ENCODE measurements at regions not wholly inside any gene's neighbourhood (a gene's known extent, or its start where the extent isn't known, plus 50 kb on each side); places are given as distances from the start of the nearest gene placed in this dataset.

DNA sequence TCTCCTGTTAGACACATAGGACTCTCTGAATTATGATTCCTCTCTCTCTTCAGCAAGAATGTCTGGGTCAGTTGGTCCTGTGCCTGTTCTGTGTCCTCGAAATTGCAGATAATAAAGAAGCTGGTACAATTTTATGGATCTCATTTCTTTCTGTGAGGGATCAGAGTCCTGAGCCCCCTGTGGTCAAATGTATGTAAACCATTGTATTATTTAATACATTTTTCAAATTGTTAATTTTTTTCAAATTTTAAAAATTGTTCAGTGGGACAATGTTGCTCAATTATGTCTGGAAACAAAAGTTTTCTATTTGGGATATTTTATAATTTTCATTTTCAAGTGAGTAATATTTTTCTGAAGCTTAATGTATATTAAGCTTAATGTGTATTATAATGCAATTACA is 513.5 kb downstream of the CCER1 start:
- H3K9me3 ChIP-seq (ENCODE audit: low read length), result no peaks in the 10 kb centered on the region
- H3K4me3 ChIP-seq (ENCODE audit: low read length), result no peak overlapping the region
- no peaks in the 10 kb centered on the region for H3K27me3 ChIP-seq (ENCODE audit: insufficient read depth, low read length)
- no peaks in the 10 kb centered on the region for H3K4me1 ChIP-seq (ENCODE audit: insufficient read depth, low read length)
- no peaks in the 10 kb centered on the region for H3K36me3 ChIP-seq (ENCODE audit: insufficient read depth, low read length)
- no peak overlapping the region for H2AFZ ChIP-seq (ENCODE audit: low read depth, low read length)

DNA sequence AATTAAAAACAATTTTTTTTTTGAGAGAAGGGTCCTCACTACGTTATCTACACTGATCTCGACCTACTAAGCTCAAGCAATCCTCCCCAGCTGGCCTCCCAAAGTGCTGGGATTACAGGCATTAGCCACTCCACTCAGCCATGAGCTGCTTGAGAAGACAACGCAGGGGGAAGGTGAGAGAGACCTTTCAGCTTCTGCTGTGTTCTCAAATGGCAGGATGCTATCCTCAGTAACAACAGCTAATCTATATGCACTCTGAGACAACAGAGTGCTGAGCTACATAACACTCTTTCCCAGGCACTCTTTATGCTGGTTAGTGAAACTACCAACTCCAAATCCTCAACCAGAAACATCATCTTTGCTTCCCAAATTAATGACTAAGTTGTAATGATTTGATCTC is 526.1 kb downstream of the CCER1 start:
- Histone ChIP-seq H3K4me3 (ENCODE audit: low read length) (no peak overlapping the region), H3K36me3 (ENCODE audit: insufficient read depth, low read length) (no peaks in the 10 kb centered on the region), H3K4me1 (ENCODE audit: insufficient read depth, low read length) (peaks cover 2% of the 10 kb centered on the region), H3K27me3 (ENCODE audit: insufficient read depth, low read length) (no peaks in the 10 kb centered on the region), H3K9me3 (ENCODE audit: low read length) (no peaks in the 10 kb centered on the region), H2AFZ (ENCODE audit: low read depth, low read length) (no peak overlapping the region)

DNA sequence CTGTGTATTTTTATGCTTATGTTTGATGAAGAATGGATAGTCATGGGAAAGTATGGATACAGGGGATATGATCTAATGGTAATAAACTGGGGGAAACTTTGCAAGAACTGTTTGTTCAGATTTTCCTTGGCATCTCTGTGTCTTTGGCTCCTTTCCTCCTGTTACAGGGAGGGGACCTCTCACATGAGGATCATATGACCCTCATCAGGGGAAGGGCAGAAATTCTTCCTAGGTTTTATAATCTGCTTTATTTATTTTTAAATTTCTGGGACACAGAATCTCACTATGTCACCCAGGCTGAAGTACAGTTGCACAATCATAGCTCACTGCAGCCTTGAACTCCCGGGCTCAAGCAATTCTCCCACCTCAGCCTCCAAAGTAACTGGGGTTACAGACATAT is 526.5 kb downstream of the CCER1 start:
- H3K9me3 ChIP-seq (ENCODE audit: low read length), result no peaks in the 10 kb centered on the region
- H3K4me1 ChIP-seq (ENCODE audit: insufficient read depth, low read length), result peaks cover 3% of the 10 kb centered on the region
- H3K27me3 ChIP-seq (ENCODE audit: insufficient read depth, low read length), result no peaks in the 10 kb centered on the region
- no peak overlapping the region for H3K4me3 ChIP-seq (ENCODE audit: low read length)
- H3K36me3 ChIP-seq (ENCODE audit: insufficient read depth, low read length), result no peaks in the 10 kb centered on the region
- H2AFZ ChIP-seq (ENCODE audit: low read depth, low read length), result no peak overlapping the region

DNA sequence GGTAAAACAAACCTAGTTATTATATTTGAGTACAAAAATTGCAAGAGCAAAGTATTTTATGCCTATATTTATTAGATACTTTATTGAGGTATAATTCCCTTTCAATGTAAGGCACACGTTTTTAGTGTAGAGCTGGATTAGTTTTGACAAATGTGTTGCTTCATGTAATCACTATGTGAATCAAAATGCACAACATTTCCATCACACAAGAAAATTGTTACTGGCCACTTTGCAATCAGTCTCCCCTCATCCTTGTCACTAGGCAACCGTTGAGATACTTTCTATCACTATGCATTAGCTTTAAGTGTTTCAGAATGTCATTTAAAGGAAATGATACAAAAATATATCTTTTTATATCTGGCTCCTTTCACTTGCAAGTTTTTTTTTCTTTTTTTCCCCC is 531.0 kb downstream of the CCER1 start:
- Histone ChIP-seq H3K9me3 (ENCODE audit: low read length) (no peaks in the 10 kb centered on the region), H3K27me3 (ENCODE audit: insufficient read depth, low read length) (no peaks in the 10 kb centered on the region), H3K4me1 (ENCODE audit: insufficient read depth, low read length) (peaks cover 3% of the 10 kb centered on the region), H2AFZ (ENCODE audit: low read depth, low read length) (no peak overlapping the region), H3K4me3 (ENCODE audit: low read length) (no peak overlapping the region), H3K36me3 (ENCODE audit: insufficient read depth, low read length) (no peaks in the 10 kb centered on the region)

DNA sequence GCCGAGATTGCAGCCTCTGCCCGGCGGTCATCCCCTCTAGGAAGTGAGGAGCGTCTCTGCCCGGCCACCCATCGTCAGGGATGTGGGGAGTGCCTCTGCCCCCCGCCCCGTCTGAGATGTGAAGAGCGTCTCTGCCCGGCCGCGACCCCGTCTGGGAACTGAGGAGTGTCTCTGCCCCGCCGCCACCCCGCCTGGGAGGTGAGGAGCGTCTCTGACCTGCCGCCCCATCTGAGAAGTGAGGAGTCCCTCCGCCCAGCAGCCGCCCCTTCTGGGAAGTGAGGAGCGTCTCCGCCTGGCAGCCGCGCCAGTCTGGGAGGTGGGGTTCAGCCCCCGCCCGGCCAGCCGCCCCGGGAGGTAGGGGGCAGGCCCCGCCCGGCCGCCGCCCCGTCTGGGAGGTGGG is 544.0 kb downstream of the CCER1 start:
- Histone ChIP-seq H3K4me3 (ENCODE audit: low read length) (no peak overlapping the region), H2AFZ (ENCODE audit: low read depth, low read length) (no peak overlapping the region)

DNA sequence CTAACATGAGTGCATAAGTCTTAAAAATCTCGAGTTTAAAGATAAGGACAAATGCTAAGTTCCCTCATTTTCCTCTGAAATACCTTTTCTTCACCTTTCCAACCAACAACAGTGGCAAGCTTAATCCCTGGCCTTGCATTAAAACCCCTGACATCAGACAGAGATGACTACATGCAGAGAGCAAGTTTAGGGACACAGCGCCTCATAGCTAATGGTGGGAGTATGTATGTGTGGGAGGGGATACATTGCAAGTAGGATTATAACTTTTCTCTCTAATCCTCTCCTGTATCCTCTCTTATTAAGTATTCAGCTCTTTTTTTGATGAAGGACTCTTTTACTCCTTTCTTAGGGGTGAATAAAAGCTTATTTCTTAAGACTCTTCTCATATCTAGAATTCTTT is 547.1 kb downstream of the CCER1 start:
- no peaks in the 10 kb centered on the region for H3K9me3 ChIP-seq (ENCODE audit: low read length)
- no peak overlapping the region for H3K4me3 ChIP-seq (ENCODE audit: low read length)
- H2AFZ ChIP-seq (ENCODE audit: low read depth, low read length), result no peak overlapping the region
- H3K36me3 ChIP-seq (ENCODE audit: insufficient read depth, low read length), result no peaks in the 10 kb centered on the region
- H3K4me1 ChIP-seq (ENCODE audit: insufficient read depth, low read length), result no peaks in the 10 kb centered on the region
- H3K27me3 ChIP-seq (ENCODE audit: insufficient read depth, low read length), result no peaks in the 10 kb centered on the region

More for the DNA sequence above, 544.0 kb downstream of the CCER1 start:
- Histone ChIP-seq H3K36me3 (ENCODE audit: insufficient read depth, low read length) (no peaks in the 10 kb centered on the region), H3K27me3 (ENCODE audit: insufficient read depth, low read length) (no peaks in the 10 kb centered on the region), H3K4me1 (ENCODE audit: insufficient read depth, low read length) (no peaks in the 10 kb centered on the region), H3K9me3 (ENCODE audit: low read length) (no peaks in the 10 kb centered on the region)

DNA sequence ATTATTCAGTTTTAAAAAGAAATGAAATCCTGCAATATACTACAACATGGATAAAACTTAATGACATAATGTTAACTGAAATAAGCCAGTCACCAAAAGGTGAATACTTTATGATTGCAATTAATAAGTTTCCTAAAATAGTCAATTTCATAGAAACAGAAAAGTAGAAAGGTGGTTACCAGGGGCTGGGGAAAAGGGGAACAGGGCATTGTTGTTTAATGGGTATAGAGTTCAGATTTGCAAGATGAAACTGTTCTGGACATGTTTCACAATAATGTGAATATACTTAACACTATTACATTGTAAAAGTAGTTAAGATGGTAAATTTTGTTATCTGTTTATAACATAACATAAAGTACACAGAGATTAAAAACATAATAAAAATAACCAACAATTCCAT is 550.9 kb downstream of the CCER1 start:
- Histone ChIP-seq H3K36me3 (ENCODE audit: insufficient read depth, low read length) (no peaks in the 10 kb centered on the region), H3K4me1 (ENCODE audit: insufficient read depth, low read length) (no peaks in the 10 kb centered on the region), H3K4me3 (ENCODE audit: low read length) (no peak overlapping the region), H2AFZ (ENCODE audit: low read depth, low read length) (no peak overlapping the region), H3K9me3 (ENCODE audit: low read length) (no peaks in the 10 kb centered on the region), H3K27me3 (ENCODE audit: insufficient read depth, low read length) (no peaks in the 10 kb centered on the region)

DNA sequence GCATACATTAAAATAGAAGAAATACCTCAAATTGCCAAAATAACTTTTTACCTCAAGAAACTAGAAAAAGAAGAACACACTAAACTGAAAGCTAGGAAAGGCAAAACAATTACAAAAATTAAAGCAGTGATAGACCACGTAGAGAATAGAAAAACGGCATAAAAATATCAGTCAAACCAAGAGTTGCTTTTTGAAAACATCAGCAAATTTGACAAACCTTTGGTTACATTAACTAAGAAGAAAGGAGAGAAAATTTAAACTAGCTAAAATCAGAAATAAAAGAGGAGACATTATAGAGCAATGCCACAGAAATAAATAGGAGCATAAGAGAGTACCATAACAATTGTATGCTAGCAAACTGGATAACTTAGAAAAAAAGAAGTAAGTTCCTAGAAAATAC is 553.8 kb downstream of the CCER1 start:
- H3K4me1 ChIP-seq (ENCODE audit: insufficient read depth, low read length), result peaks cover 9% of the 10 kb centered on the region
- H3K4me3 ChIP-seq (ENCODE audit: low read length), result no peak overlapping the region
- H2AFZ ChIP-seq (ENCODE audit: low read depth, low read length), result no peak overlapping the region
- no peaks in the 10 kb centered on the region for H3K27me3 ChIP-seq (ENCODE audit: insufficient read depth, low read length)
- H3K36me3 ChIP-seq (ENCODE audit: insufficient read depth, low read length), result no peaks in the 10 kb centered on the region
- H3K9me3 ChIP-seq (ENCODE audit: low read length), result no peaks in the 10 kb centered on the region

DNA sequence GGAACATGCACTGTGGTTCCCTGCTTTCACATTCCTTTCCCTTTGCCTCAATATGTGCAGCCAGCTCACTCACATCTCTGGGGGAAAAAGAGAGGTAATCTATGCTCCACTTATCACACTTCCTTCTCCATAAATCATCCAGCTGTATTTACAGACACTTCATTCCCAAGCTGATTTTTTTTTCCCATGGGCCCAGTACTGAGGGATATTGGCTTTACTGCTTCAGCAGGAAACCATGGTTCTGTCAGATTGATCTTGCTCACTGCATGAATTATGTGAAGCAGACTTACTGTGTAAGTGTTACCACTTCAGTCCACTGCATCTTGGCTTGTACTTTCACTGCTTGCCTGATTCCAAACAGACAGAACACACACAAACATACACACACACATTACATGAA is 555.6 kb downstream of the CCER1 start:
- Histone ChIP-seq H3K9me3 (ENCODE audit: low read length) (no peaks in the 10 kb centered on the region), H3K4me3 (ENCODE audit: low read length) (no peak overlapping the region), H3K4me1 (ENCODE audit: insufficient read depth, low read length) (peaks cover 9% of the 10 kb centered on the region), H2AFZ (ENCODE audit: low read depth, low read length) (no peak overlapping the region), H3K27me3 (ENCODE audit: insufficient read depth, low read length) (no peaks in the 10 kb centered on the region), H3K36me3 (ENCODE audit: insufficient read depth, low read length) (no peaks in the 10 kb centered on the region)

DNA sequence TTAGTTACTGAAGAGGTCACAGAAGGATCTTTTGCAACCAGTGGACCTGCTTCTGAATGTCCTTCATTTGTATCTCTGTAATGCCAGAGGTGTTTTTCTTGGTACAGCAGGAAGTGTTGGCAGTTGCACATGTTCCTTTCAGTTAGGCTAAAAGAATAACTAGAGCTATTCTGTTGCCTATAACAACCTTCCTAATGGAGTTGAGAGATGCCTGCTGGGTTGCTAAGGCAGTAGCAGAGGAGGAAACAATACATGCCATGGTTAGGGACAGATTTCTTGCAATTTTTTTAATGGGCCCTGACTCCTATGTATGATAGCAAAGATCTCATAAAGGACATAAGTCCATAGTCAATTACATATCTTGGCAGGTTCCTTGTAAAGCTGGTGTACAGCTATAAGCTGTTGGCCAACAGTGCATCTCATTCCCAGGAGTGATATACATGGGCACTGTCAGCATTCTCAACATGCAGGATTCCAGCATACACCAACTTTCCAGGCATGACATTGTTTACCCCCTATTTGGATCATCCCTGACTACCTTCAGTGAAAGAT is 556.6 kb downstream of the CCER1 start:
- Histone ChIP-seq H3K4me3 (ENCODE audit: low read length) (no peak overlapping the region), H3K4me1 (ENCODE audit: insufficient read depth, low read length) (peaks cover 9% of the 10 kb centered on the region), H2AFZ (ENCODE audit: low read depth, low read length) (no peak overlapping the region), H3K9me3 (ENCODE audit: low read length) (no peaks in the 10 kb centered on the region), H3K36me3 (ENCODE audit: insufficient read depth, low read length) (no peaks in the 10 kb centered on the region), H3K27me3 (ENCODE audit: insufficient read depth, low read length) (no peaks in the 10 kb centered on the region)

DNA sequence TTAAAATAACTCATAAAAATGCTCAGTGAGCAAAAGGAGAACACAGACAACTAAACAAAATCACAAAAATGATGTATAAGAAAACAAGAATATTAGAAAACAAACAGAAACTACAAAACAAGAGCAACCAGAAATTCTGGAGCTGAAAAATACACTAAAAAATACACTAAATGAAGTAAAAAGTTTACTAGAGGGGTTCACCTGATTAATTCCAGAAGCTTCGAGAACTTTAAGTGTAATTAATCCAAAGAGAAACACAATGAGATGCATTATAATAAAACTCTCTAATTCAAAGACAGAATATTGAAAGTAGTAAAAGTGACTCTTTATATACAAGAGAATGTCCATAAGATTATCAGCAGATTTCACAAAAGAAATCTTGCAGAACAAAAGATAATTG is 558.4 kb downstream of the CCER1 start:
- Histone ChIP-seq H3K4me1 (ENCODE audit: insufficient read depth, low read length) (peaks cover 9% of the 10 kb centered on the region), H3K27me3 (ENCODE audit: insufficient read depth, low read length) (no peaks in the 10 kb centered on the region), H3K4me3 (ENCODE audit: low read length) (no peak overlapping the region), H3K36me3 (ENCODE audit: insufficient read depth, low read length) (no peaks in the 10 kb centered on the region), H3K9me3 (ENCODE audit: low read length) (no peaks in the 10 kb centered on the region), H2AFZ (ENCODE audit: low read depth, low read length) (no peak overlapping the region)

DNA sequence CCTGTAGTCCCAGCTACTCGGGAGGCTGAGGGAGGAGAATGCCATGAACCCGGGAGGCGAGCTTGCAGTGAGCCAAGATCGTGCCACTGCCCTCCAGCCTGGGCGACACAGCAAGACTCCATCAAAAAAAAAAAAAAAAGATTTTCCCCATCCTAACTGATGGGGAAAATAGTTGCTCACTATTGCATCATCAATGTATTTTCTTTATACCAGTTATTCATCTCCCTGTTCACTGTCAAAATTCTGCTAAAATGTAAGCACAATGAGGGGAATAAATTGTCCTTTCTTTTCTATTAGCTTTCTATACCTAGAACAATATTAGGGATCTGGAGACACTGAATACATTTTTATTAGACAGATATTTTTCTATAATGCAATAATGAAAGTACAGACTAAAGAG is 561.3 kb downstream of the CCER1 start:
- peaks cover 8% of the 10 kb centered on the region for H3K4me1 ChIP-seq (ENCODE audit: insufficient read depth, low read length)
- no peaks in the 10 kb centered on the region for H3K36me3 ChIP-seq (ENCODE audit: insufficient read depth, low read length)
- no peak overlapping the region for H3K4me3 ChIP-seq (ENCODE audit: low read length)
- H3K9me3 ChIP-seq (ENCODE audit: low read length), result no peaks in the 10 kb centered on the region
- no peak overlapping the region for H2AFZ ChIP-seq (ENCODE audit: low read depth, low read length)
- no peaks in the 10 kb centered on the region for H3K27me3 ChIP-seq (ENCODE audit: insufficient read depth, low read length)

DNA sequence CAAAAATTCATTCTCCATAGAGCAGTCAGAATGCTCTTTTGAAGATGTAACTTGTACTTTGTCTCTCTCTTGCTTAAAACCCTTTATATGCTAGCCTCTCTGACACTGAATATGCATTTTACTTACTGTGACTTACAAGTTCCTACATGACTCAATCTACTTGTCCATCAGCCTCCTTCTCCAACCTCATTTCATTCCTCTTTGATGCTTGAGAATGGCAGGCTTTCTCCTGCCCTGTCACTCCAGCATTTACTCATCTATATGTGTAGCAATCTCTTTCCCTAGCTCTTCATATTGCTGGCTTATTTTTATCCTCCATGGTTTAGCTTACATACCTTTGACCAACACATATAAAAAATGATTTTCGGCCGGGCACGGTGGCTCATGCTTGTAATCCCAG is 561.9 kb downstream of the CCER1 start:
- Histone ChIP-seq H3K4me3 (ENCODE audit: low read length) (no peak overlapping the region), H2AFZ (ENCODE audit: low read depth, low read length) (no peak overlapping the region), H3K27me3 (ENCODE audit: insufficient read depth, low read length) (no peaks in the 10 kb centered on the region), H3K4me1 (ENCODE audit: insufficient read depth, low read length) (peaks cover 2% of the 10 kb centered on the region), H3K9me3 (ENCODE audit: low read length) (no peaks in the 10 kb centered on the region), H3K36me3 (ENCODE audit: insufficient read depth, low read length) (no peaks in the 10 kb centered on the region)

DNA sequence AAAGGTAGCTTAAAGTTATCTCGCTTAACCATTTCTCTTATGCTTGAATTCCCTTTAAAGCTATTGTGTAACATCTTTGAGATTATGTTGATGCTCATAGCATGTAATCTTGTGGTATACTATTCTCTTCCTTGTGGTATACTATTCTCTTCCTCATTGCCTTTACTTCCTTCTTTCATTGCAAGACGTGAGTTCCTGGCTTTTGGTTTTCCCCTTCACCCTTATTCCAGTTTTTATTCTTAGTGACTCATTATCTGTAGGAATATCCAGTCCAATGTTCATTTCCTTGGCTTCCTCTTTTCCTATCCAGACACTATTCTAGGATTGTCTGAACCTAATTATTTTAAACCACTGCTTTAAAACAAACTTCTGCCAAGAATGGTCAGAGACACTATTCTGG is 564.0 kb downstream of the CCER1 start:
- Histone ChIP-seq H3K9me3 (ENCODE audit: low read length) (no peaks in the 10 kb centered on the region), H2AFZ (ENCODE audit: low read depth, low read length) (no peak overlapping the region), H3K36me3 (ENCODE audit: insufficient read depth, low read length) (no peaks in the 10 kb centered on the region), H3K27me3 (ENCODE audit: insufficient read depth, low read length) (no peaks in the 10 kb centered on the region), H3K4me1 (ENCODE audit: insufficient read depth, low read length) (no peaks in the 10 kb centered on the region), H3K4me3 (ENCODE audit: low read length) (no peak overlapping the region)

All from neuron (in vitro differentiated cells).